HG02642 (cell line): ENCODE measurements at regions not wholly inside any gene's neighbourhood (a gene's known extent, or its start where the extent isn't known, plus 50 kb on each side); places are given as distances from the start of the nearest gene placed in this dataset.

Experiments
- ATAC-seq: cut with Tn5 transposase; IDR thresholded peaks from one replicate; pipeline ENCODE4 v1.9.1; 2021; ENCODE audit warnings: mild to moderate bottlenecking; ENCODE audit not compliant: unreplicated experiment, poor library complexity

GRCh38 chr19:31592456-31592855, 243.2 kb upstream of the TSHZ3 start:
- ATAC-seq: no peak

- no peak for ATAC-seq
Measured at GRCh38 chr19:31594701-31595100, 245.5 kb upstream of the TSHZ3 start.

- no peak for ATAC-seq
Measured at GRCh38 chr19:31595521-31595920, 246.3 kb upstream of the TSHZ3 start.

GRCh38 chr19:31596751-31597150, 247.5 kb upstream of the TSHZ3 start:
- ATAC-seq: no peak

GRCh38 chr19:31597616-31598015, 248.4 kb upstream of the TSHZ3 start:
- no peak for ATAC-seq

GRCh38 chr19:31598730-31599238, 249.5 kb upstream of the TSHZ3 start:
- ATAC-seq: no peak

GRCh38 chr19:31600731-31601295, 251.6 kb upstream of the TSHZ3 start:
- ATAC-seq: no peak

GRCh38 chr19:31601855-31602254, 252.6 kb upstream of the TSHZ3 start:
- no peak for ATAC-seq

- no peak for ATAC-seq
Measured at GRCh38 chr19:31602548-31602947, 253.3 kb upstream of the TSHZ3 start.

- no peak for ATAC-seq
Measured at GRCh38 chr19:31604493-31605040, 255.3 kb upstream of the TSHZ3 start.

GRCh38 chr19:31610018-31610417, 260.8 kb upstream of the TSHZ3 start:
- ATAC-seq: no peak

GRCh38 chr19:31611046-31611877, 262.0 kb upstream of the TSHZ3 start:
- ATAC-seq: no peak

GRCh38 chr19:31612873-31613272, 263.6 kb upstream of the TSHZ3 start:
- no peak for ATAC-seq

- no peak for ATAC-seq
Measured at GRCh38 chr19:31613683-31614219, 264.5 kb upstream of the TSHZ3 start.

- no peak for ATAC-seq
Measured at GRCh38 chr19:31616031-31616430, 266.8 kb upstream of the TSHZ3 start.

GRCh38 chr19:31617010-31617585, 267.9 kb upstream of the TSHZ3 start:
- no peak for ATAC-seq

- no peak for ATAC-seq
Measured at GRCh38 chr19:31625056-31625455, 275.8 kb upstream of the TSHZ3 start.

GRCh38 chr19:31625575-31625974, 276.3 kb upstream of the TSHZ3 start:
- no peak for ATAC-seq

GRCh38 chr19:31626941-31627340, 277.7 kb upstream of the TSHZ3 start:
- ATAC-seq: no peak

- no peak for ATAC-seq
Measured at GRCh38 chr19:31627620-31628365, 278.6 kb upstream of the TSHZ3 start.
